GM12878 (cell line): ENCODE measurements at regions not wholly inside any gene's neighbourhood (a gene's known extent, or its start where the extent isn't known, plus 50 kb on each side); places are given as distances from the start of the nearest gene placed in this dataset.

Experiments used
- CTCF ChIP-seq, 3 experiments: IDR thresholded peaks in 2 of 3; conservative IDR thresholded peaks in 1 of 3; 2 replicates each; pipeline ENCODE4 v1.5.1; 2011; ENCODE audit warnings: low read depth in 3 of 3, low read length in 3 of 3, mild to moderate bottlenecking in 3 of 3, control low read depth in 2 of 3, moderate library complexity in 2 of 3, inconsistent platforms in 1 of 3, mixed read lengths in 1 of 3; ENCODE audit not compliant: control insufficient read depth in 2 of 3, insufficient read depth in 1 of 3; ENCODE audit errors: extremely low read depth in 1 of 3
- POLR2AphosphoS5 ChIP-seq: IDR thresholded peaks from 2 replicates; pipeline ENCODE4 v1.6.1; 2011; ENCODE audit warnings: mild to moderate bottlenecking, low read length, inconsistent platforms
- SMARCA5 ChIP-seq: fragments of 450-650 bp; IDR thresholded peaks from 2 replicates; pipeline ENCODE4 v1.6.1; 2017; ENCODE audit warnings: mild to moderate bottlenecking
- TCF7 ChIP-seq: IDR thresholded peaks from 2 replicates; pipeline ENCODE4 v1.6.1; 2014; ENCODE audit warnings: antibody characterized with exemption, borderline replicate concordance
- ZNF217 ChIP-seq: fragments of 450-650 bp; IDR thresholded peaks from 2 replicates; pipeline ENCODE4 v1.6.1; 2017; ENCODE audit warnings: antibody characterized with exemption, mild to moderate bottlenecking
- ZNF274 ChIP-seq: IDR thresholded peaks from one replicate; pipeline ENCODE4 v1.8.0; 2011; ENCODE audit not compliant: insufficient read length, insufficient read depth
- TF ChIP-seq, protein P1 (sequence below): fragments of 450-650 bp; conservative IDR thresholded peaks from 2 replicates; pipeline ENCODE4 v1.6.1; 2017; ENCODE audit warnings: mild to moderate bottlenecking, moderate library complexity
- TF ChIP-seq, protein P2 (sequence below): fragments of 450-650 bp; IDR thresholded peaks from 2 replicates; pipeline ENCODE4 v1.6.1; 2017; ENCODE audit warnings: mild to moderate bottlenecking, moderate library complexity
- TF ChIP-seq, protein P3 (sequence below): fragments of 450-650 bp; IDR thresholded peaks from 2 replicates; pipeline ENCODE4 v1.6.1; 2017; ENCODE audit warnings: mild to moderate bottlenecking
- TF ChIP-seq, protein P4 (sequence below): fragments of 150-350 bp; IDR thresholded peaks from 2 replicates; pipeline ENCODE4 v1.6.1; 2014; ENCODE audit warnings: mild to moderate bottlenecking, low read depth, low read length

- TF ChIP-seq, protein P1, sequence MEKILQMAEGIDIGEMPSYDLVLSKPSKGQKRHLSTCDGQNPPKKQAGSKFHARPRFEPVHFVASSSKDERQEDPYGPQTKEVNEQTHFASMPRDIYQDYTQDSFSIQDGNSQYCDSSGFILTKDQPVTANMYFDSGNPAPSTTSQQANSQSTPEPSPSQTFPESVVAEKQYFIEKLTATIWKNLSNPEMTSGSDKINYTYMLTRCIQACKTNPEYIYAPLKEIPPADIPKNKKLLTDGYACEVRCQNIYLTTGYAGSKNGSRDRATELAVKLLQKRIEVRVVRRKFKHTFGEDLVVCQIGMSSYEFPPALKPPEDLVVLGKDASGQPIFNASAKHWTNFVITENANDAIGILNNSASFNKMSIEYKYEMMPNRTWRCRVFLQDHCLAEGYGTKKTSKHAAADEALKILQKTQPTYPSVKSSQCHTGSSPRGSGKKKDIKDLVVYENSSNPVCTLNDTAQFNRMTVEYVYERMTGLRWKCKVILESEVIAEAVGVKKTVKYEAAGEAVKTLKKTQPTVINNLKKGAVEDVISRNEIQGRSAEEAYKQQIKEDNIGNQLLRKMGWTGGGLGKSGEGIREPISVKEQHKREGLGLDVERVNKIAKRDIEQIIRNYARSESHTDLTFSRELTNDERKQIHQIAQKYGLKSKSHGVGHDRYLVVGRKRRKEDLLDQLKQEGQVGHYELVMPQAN = no peak
- TF ChIP-seq, protein P2, sequence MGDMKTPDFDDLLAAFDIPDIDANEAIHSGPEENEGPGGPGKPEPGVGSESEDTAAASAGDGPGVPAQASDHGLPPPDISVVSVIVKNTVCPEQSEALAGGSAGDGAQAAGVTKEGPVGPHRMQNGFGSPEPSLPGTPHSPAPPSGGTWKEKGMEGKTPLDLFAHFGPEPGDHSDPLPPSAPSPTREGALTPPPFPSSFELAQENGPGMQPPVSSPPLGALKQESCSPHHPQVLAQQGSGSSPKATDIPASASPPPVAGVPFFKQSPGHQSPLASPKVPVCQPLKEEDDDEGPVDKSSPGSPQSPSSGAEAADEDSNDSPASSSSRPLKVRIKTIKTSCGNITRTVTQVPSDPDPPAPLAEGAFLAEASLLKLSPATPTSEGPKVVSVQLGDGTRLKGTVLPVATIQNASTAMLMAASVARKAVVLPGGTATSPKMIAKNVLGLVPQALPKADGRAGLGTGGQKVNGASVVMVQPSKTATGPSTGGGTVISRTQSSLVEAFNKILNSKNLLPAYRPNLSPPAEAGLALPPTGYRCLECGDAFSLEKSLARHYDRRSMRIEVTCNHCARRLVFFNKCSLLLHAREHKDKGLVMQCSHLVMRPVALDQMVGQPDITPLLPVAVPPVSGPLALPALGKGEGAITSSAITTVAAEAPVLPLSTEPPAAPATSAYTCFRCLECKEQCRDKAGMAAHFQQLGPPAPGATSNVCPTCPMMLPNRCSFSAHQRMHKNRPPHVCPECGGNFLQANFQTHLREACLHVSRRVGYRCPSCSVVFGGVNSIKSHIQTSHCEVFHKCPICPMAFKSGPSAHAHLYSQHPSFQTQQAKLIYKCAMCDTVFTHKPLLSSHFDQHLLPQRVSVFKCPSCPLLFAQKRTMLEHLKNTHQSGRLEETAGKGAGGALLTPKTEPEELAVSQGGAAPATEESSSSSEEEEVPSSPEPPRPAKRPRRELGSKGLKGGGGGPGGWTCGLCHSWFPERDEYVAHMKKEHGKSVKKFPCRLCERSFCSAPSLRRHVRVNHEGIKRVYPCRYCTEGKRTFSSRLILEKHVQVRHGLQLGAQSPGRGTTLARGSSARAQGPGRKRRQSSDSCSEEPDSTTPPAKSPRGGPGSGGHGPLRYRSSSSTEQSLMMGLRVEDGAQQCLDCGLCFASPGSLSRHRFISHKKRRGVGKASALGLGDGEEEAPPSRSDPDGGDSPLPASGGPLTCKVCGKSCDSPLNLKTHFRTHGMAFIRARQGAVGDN = no peak
- TF ChIP-seq, protein P3, sequence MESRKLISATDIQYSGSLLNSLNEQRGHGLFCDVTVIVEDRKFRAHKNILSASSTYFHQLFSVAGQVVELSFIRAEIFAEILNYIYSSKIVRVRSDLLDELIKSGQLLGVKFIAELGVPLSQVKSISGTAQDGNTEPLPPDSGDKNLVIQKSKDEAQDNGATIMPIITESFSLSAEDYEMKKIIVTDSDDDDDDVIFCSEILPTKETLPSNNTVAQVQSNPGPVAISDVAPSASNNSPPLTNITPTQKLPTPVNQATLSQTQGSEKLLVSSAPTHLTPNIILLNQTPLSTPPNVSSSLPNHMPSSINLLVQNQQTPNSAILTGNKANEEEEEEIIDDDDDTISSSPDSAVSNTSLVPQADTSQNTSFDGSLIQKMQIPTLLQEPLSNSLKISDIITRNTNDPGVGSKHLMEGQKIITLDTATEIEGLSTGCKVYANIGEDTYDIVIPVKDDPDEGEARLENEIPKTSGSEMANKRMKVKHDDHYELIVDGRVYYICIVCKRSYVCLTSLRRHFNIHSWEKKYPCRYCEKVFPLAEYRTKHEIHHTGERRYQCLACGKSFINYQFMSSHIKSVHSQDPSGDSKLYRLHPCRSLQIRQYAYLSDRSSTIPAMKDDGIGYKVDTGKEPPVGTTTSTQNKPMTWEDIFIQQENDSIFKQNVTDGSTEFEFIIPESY = no peak
- TF ChIP-seq SMARCA5 (no peak), POLR2AphosphoS5 (no peak), TCF7 (no peak), CTCF (IDR thresholded peaks at IDR 0.05 in 2 of 3, conservative IDR thresholded peaks at IDR 0.05 in 1 of 3; ENCODE audit: control insufficient read depth in 2 of 3, extremely low read depth in 1 of 3, insufficient read depth in 1 of 3, low read depth in 3 of 3, low read length in 3 of 3) (no peak), ZNF274 (no peak), ZNF217 (no peak)
- TF ChIP-seq, protein P4, sequence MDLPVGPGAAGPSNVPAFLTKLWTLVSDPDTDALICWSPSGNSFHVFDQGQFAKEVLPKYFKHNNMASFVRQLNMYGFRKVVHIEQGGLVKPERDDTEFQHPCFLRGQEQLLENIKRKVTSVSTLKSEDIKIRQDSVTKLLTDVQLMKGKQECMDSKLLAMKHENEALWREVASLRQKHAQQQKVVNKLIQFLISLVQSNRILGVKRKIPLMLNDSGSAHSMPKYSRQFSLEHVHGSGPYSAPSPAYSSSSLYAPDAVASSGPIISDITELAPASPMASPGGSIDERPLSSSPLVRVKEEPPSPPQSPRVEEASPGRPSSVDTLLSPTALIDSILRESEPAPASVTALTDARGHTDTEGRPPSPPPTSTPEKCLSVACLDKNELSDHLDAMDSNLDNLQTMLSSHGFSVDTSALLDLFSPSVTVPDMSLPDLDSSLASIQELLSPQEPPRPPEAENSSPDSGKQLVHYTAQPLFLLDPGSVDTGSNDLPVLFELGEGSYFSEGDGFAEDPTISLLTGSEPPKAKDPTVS = no peak
- TF ChIP-seq, all 136 proteins: peak for 0
Measured at GRCh38 chr7:68185631-68186456, 1189.2 kb downstream of the TYW1 start (continued).
